KG1 (cell line): ENCODE measurements at regions not wholly inside any gene's neighbourhood (a gene's known extent, or its start where the extent isn't known, plus 50 kb on each side); places are given as distances from the start of the nearest gene placed in this dataset.
"Not testable (repeated sequence)": the region's sequence is repeated elsewhere in the genome, so short reads cannot be mapped to it uniquely, and the experiment has no call there.

Source experiments
- DNase-seq: peaks from one replicate; lab custom pipeline; 2025; lab: John Stamatoyannopoulos, UW

- DNase-seq = not testable (repeated sequence)
Observed at GRCh38 chr5:15096686-15097085, 225.1 kb upstream of the ANKH start.

GRCh38 chr5:15092801-15093200, 221.2 kb upstream of the ANKH start:
- DNase-seq = no peak

GRCh38 chr5:15085671-15086070, 214.1 kb upstream of the ANKH start:
- DNase-seq = no peak

GRCh38 chr5:15082096-15082495, 210.5 kb upstream of the ANKH start:
- no peak for DNase-seq

- no peak for DNase-seq
Observed at GRCh38 chr5:15080219-15080618, 208.6 kb upstream of the ANKH start.

GRCh38 chr5:15079566-15079965, 208.0 kb upstream of the ANKH start:
- no peak for DNase-seq

GRCh38 chr5:15074651-15075050, 203.1 kb upstream of the ANKH start:
- DNase-seq = no peak

GRCh38 chr5:15073453-15073852, 201.9 kb upstream of the ANKH start:
- no peak for DNase-seq

- DNase-seq = no peak
Observed at GRCh38 chr5:15070907-15071306, 199.3 kb upstream of the ANKH start.

GRCh38 chr5:15069407-15069905, 197.9 kb upstream of the ANKH start:
- no peak for DNase-seq

- no peak for DNase-seq
Observed at GRCh38 chr5:15065091-15065490, 193.5 kb upstream of the ANKH start.

- DNase-seq = no peak
Observed at GRCh38 chr5:15064396-15064795, 192.8 kb upstream of the ANKH start.

GRCh38 chr5:15056988-15057592, 185.5 kb upstream of the ANKH start:
- DNase-seq = no peak

GRCh38 chr5:15044521-15044920, 172.9 kb upstream of the ANKH start:
- no peak for DNase-seq

GRCh38 chr5:15037247-15037908, 165.8 kb upstream of the ANKH start:
- no peak for DNase-seq

- DNase-seq = no peak
Observed at GRCh38 chr5:15034379-15034778, 162.8 kb upstream of the ANKH start.

GRCh38 chr5:15031180-15031579, 159.6 kb upstream of the ANKH start:
- DNase-seq = no peak

- no peak for DNase-seq
Observed at GRCh38 chr5:15027764-15028163, 156.2 kb upstream of the ANKH start.

- no peak for DNase-seq
Observed at GRCh38 chr5:15026944-15027343, 155.4 kb upstream of the ANKH start.

GRCh38 chr5:15026011-15026893, 154.7 kb upstream of the ANKH start:
- DNase-seq = no peak

- no peak for DNase-seq
Observed at GRCh38 chr5:15023846-15024245, 152.3 kb upstream of the ANKH start.

- DNase-seq = no peak
Observed at GRCh38 chr5:15023266-15023665, 151.7 kb upstream of the ANKH start.
